ENCODE measurements at regions not wholly inside any gene's neighbourhood (a gene's known extent, or its start where the extent isn't known, plus 50 kb on each side); places are given as distances from the start of the nearest gene placed in this dataset.

DNA sequence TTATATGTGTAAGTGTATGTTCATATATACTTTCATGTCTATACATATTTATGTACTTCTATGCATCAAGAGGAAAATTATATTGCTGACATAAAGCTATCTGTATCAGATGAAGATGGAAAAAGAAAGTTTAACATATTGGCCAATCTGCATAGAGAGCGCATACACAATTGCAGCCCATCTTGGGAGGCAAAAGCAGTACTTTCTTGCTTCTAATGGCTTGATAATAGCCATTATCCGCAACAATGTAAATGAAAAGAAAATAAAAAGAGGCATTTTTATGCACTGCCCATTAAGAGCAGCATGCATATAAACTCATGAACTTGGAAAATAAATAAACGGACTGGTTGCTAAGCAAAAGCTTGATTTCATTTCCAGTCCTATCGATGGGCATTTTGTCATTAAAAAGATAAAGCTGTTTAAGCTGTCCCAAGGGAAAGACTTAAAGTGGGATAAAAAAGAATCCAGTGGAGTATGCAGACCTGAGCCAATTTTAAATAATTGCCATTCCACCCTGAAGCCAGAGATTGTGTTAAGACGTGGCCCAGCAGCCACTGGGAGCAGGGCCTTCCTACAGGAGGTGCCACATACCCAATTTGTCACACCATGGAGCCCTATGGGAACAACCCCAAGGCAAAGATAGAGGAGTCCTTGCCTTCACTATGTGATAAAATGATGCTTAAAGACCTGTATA lies 183.6 kb upstream of the CDH11 start:
- Histone ChIP-seq H3K4me2 (ENCODE audit: low read depth, low read length) (no peak overlapping the region), H4K5ac (ENCODE audit: low read depth, low read length) (no peak overlapping the region), H2BK5ac (ENCODE audit: low read depth, low read length, poor library complexity, severe bottlenecking) (no peak overlapping the region), H3K4me3 (ENCODE audit: insufficient read depth, low read depth, low read length) (no peak overlapping the region), H2BK20ac (ENCODE audit: low read depth, low read length) (no peak overlapping the region), H3K4ac (ENCODE audit: low read depth, low read length) (no peak overlapping the region), H2AK5ac (ENCODE audit: low read depth, low read length) (no peak overlapping the region), H4K8ac (ENCODE audit: low read depth in 2 of 2, low read length in 2 of 2) (no peak overlapping the region), H3K23ac (ENCODE audit: low read depth, low read length) (no peak overlapping the region), H3K18ac (ENCODE audit: low read depth, low read length) (no peak overlapping the region), H3K14ac (replicated peaks; ENCODE audit: low read depth, low read length) (no peak overlapping the region), H4K20me1 (ENCODE audit: insufficient read depth, low read length) (no peaks in the 10 kb centered on the region), H3K79me1 (ENCODE audit: low read depth in 1 of 2, low read length in 2 of 2) (no peaks in the 10 kb centered on the region), H3K27ac (ENCODE audit: insufficient read depth, low read length) (no peak overlapping the region), H3K4me1 (ENCODE audit: control insufficient read depth, insufficient read depth, low read length) (peaks cover 3% of the 10 kb centered on the region; the same call in 1 of the 2 replicates), H2AK9ac (replicated peaks; ENCODE audit: low read depth, low read length, poor library complexity) (no peak overlapping the region), H2AFZ (replicated peaks; ENCODE audit: low read length, poor library complexity) (no peak overlapping the region), H2BK15ac (ENCODE audit: low read depth, low read length) (no peak overlapping the region), H3K56ac (ENCODE audit: extremely low read depth, insufficient read depth, low read length) (no peak overlapping the region), H3K36me3 (ENCODE audit: control insufficient read depth, insufficient read depth, low read length) (no peaks in the 10 kb centered on the region), H3K9ac (ENCODE audit: low read depth, low read length) (no peak overlapping the region), H4K91ac (ENCODE audit: insufficient read depth, low read depth, low read length) (no peak overlapping the region), H3K9me3 (ENCODE audit: control insufficient read depth, insufficient read depth, low read length) (no peaks in the 10 kb centered on the region), H2BK120ac (ENCODE audit: low read depth, low read length) (no peak overlapping the region), H3K27me3 (ENCODE audit: control insufficient read depth, insufficient read depth, low read length) (no peaks in the 10 kb centered on the region), H3K9me1 (ENCODE audit: insufficient read depth, low read length) (no peaks in the 10 kb centered on the region)
- WGBS, 2 experiments (ENCODE audit: extremely low coverage in 2 of 2, insufficient read length in 1 of 2): 20% methylated on average over 2 of the region's 5 CpGs; no CpG with 5 or more reads in 1 of the 2 experiments
- dilution Hi-C loops (cut with HindIII; ENCODE audit: low sequenced_read_pairs, unreplicated experiment) (no loop called here), intact Hi-C loops (cut with micrococcal nuclease) (no loop called here), in situ Hi-C loops (cut with MboI; ENCODE audit: low sequenced_read_pairs) (no loop called here)
- no peak for DNase-seq
- ChIA-PET POLR2A (ENCODE audit: unreplicated experiment) (no interaction called here), CTCF (no interaction called here)
- TF ChIP-seq SMC3 (IDR thresholded peaks at IDR 0.05; ENCODE audit: low read depth, low read length) (no peak), CEBPB (IDR thresholded peaks at IDR 0.05; ENCODE audit: low read depth, low read length) (no peak), RFX5 (IDR thresholded peaks at IDR 0.05; ENCODE audit: low read depth, low read length) (no peak), MXI1 (IDR thresholded peaks at IDR 0.05; ENCODE audit: borderline replicate concordance, low read depth, low read length) (no peak)
- TF ChIP-seq, protein P1, sequence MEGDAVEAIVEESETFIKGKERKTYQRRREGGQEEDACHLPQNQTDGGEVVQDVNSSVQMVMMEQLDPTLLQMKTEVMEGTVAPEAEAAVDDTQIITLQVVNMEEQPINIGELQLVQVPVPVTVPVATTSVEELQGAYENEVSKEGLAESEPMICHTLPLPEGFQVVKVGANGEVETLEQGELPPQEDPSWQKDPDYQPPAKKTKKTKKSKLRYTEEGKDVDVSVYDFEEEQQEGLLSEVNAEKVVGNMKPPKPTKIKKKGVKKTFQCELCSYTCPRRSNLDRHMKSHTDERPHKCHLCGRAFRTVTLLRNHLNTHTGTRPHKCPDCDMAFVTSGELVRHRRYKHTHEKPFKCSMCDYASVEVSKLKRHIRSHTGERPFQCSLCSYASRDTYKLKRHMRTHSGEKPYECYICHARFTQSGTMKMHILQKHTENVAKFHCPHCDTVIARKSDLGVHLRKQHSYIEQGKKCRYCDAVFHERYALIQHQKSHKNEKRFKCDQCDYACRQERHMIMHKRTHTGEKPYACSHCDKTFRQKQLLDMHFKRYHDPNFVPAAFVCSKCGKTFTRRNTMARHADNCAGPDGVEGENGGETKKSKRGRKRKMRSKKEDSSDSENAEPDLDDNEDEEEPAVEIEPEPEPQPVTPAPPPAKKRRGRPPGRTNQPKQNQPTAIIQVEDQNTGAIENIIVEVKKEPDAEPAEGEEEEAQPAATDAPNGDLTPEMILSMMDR (conservative IDR thresholded peaks at IDR 0.05; ENCODE audit: low read depth, low read length): no peak
- no peak for ATAC-seq (ENCODE audit: low read depth)
- BruUV-seq (replicated peaks): no TSS peak
